B cell (primary cell): ENCODE measurements at regions not wholly inside any gene's neighbourhood (a gene's known extent, or its start where the extent isn't known, plus 50 kb on each side); places are given as distances from the start of the nearest gene placed in this dataset.

ENCODE experiments used
- ATAC-seq: fragments of 200-7000 bp; cut with Tn5 transposase; one replicate; pipeline ENCODE4 v1.10.0; 2021; ENCODE audit warnings: low read depth, mild to moderate bottlenecking, moderate number of reproducible peaks, moderate library complexity
- CTCF ChIA-PET: fragments of 350-600 bp; sonication (Branson Sonifier 250); formaldehyde crosslinking; loops from one replicate; lab custom pipeline; 2021; ENCODE audit warnings: antibody characterized with exemption, inconsistent platforms; lab: Charles Lee
- POLR2A ChIA-PET: fragments of 350-600 bp; sonication (Branson Sonifier 250); formaldehyde crosslinking; loops from one replicate; lab custom pipeline; 2021; ENCODE audit warnings: antibody characterized with exemption; lab: Charles Lee
- DNase-seq: peaks from one replicate; pipeline ENCODE4 v3.0.0; 2013
- H2AFZ ChIP-seq: 2 replicates; pipeline ENCODE4 v1.6.1; 2012; ENCODE audit warnings: mild to moderate bottlenecking, low read depth, low read length; ENCODE audit not compliant: insufficient read depth, poor library complexity, severe bottlenecking
- H3K27ac ChIP-seq, 2 donors: 1 replicate in 1 of 2; 2 replicates in 1 of 2; pipeline ENCODE4 v1.5.1; 2012 to 2013; ENCODE audit warnings: low read length in 2 of 2, mild to moderate bottlenecking in 2 of 2, moderate library complexity in 1 of 2
- H3K27me3 ChIP-seq, 4 experiments: fragments of 200-600 bp in 1 of 4; sonication (generic) in 1 of 4; replicated peaks in 1 of 4; 1 replicate in 2 of 4; 2 replicates in 2 of 4; pipeline versions ENCODE4 v1.6.1 to v1.7.0; 2013 to 2016; ENCODE audit warnings: low read length in 3 of 4, mild to moderate bottlenecking in 2 of 4, mixed read lengths in 1 of 4, moderate library complexity in 1 of 4; ENCODE audit not compliant: insufficient read depth in 4 of 4, control insufficient read depth in 3 of 4; ENCODE audit errors: control extremely low read depth in 1 of 4
- H3K36me3 ChIP-seq, 2 experiments: replicated peaks in 1 of 2; 1 replicate in 1 of 2; 2 replicates in 1 of 2; pipeline versions ENCODE4 v1.6.1 to v1.7.1; 2013; ENCODE audit warnings: low read length in 1 of 2; ENCODE audit not compliant: insufficient read depth in 2 of 2, control insufficient read depth in 1 of 2; ENCODE audit errors: control extremely low read depth in 1 of 2, extremely low read depth in 1 of 2
- H3K4me1 ChIP-seq, 2 donors: fragments of 200-600 bp in 1 of 2; sonication (generic) in 1 of 2; 1 replicate in 1 of 2; 2 replicates in 1 of 2; pipeline versions ENCODE4 v1.5.1 to v1.6.1; 2013 to 2017; ENCODE audit warnings: low read length in 2 of 2; ENCODE audit not compliant: control insufficient read depth in 2 of 2, insufficient read depth in 2 of 2
- H3K4me2 ChIP-seq: replicated peaks from 2 replicates; pipeline ENCODE3; 2012; ENCODE audit warnings: mild to moderate bottlenecking, low read depth, low read length; ENCODE audit not compliant: poor library complexity, severe bottlenecking
- H3K4me3 ChIP-seq, 5 experiments: fragments of 200-600 bp in 1 of 5; sonication (generic) in 1 of 5; 1 replicate in 3 of 5; 2 replicates in 2 of 5; pipeline versions ENCODE4 v1.5.1 to v1.7.0; 2011 to 2016; ENCODE audit warnings: low read length in 4 of 5, mild to moderate bottlenecking in 4 of 5, low read depth in 2 of 5, control low read depth in 1 of 5, moderate library complexity in 1 of 5; ENCODE audit not compliant: insufficient read depth in 1 of 5; ENCODE audit errors: control extremely low read depth in 1 of 5, extremely low read depth in 1 of 5
- H3K79me2 ChIP-seq: fragments of 200-600 bp; sonication (generic); one replicate; pipeline ENCODE4 v1.6.0; 2016; ENCODE audit warnings: low read length; ENCODE audit not compliant: control insufficient read depth, insufficient read depth
- H3K9ac ChIP-seq: fragments of 200-600 bp; sonication (generic); 2 replicates; pipeline ENCODE4 v1.6.1; 2017; ENCODE audit warnings: mild to moderate bottlenecking, low read length, moderate library complexity
- H3K9me3 ChIP-seq, 3 donors: one replicate each; pipeline versions ENCODE4 v1.6.1 to v1.7.1; 2013; ENCODE audit warnings: low read length in 2 of 3; ENCODE audit not compliant: control insufficient read depth in 2 of 3, insufficient read depth in 1 of 3; ENCODE audit errors: control extremely low read depth in 1 of 3
- H4K20me1 ChIP-seq: 2 replicates; pipeline ENCODE4 v1.6.0; 2012; ENCODE audit warnings: mild to moderate bottlenecking, low read length; ENCODE audit not compliant: insufficient read depth, control insufficient read depth, poor library complexity, severe bottlenecking
- H3K27ac Mint-ChIP-seq: one replicate; pipeline ENCODE4 v1.8.0; 2021; ENCODE audit warnings: mixed read lengths
- H3K27me3 Mint-ChIP-seq: one replicate; pipeline ENCODE4 v1.8.0; 2021; ENCODE audit warnings: mixed read lengths
- H3K4me1 Mint-ChIP-seq: one replicate; pipeline ENCODE4 v1.8.0; 2021; ENCODE audit warnings: mixed read lengths
- H3K4me3 Mint-ChIP-seq: one replicate; pipeline ENCODE4 v1.8.0; 2021; ENCODE audit warnings: mixed read lengths
- H3K9me3 Mint-ChIP-seq: one replicate; pipeline ENCODE4 v1.8.0; 2022; ENCODE audit warnings: mixed read lengths; ENCODE audit not compliant: insufficient read depth
- EZH2 ChIP-seq: IDR thresholded peaks from 2 replicates; pipeline ENCODE4 v1.6.1; 2012; ENCODE audit warnings: borderline replicate concordance, low read depth, mild to moderate bottlenecking, moderate library complexity, low read length; ENCODE audit not compliant: insufficient read depth, poor library complexity, severe bottlenecking
- WGBS: methylation state at CpG from one replicate; pipeline ENCODE4 v1.1.5; 2013; ENCODE audit warnings: missing lambda C conversion rate; ENCODE audit not compliant: insufficient coverage; 5-methylcytosine and 5-hydroxymethylcytosine counted together
- intact Hi-C: fragments of 100-400 bp; cut with micrococcal nuclease; formaldehyde crosslinking; loops from one replicate; pipeline ENCODE4 v1.10.0; 2022
- TF ChIP-seq, protein P1 (sequence below): fragments of 200-600 bp; IDR thresholded peaks from one replicate; pipeline ENCODE4 v1.8.0; 2022; ENCODE audit warnings: antibody characterized with exemption, mild to moderate bottlenecking

DNA sequence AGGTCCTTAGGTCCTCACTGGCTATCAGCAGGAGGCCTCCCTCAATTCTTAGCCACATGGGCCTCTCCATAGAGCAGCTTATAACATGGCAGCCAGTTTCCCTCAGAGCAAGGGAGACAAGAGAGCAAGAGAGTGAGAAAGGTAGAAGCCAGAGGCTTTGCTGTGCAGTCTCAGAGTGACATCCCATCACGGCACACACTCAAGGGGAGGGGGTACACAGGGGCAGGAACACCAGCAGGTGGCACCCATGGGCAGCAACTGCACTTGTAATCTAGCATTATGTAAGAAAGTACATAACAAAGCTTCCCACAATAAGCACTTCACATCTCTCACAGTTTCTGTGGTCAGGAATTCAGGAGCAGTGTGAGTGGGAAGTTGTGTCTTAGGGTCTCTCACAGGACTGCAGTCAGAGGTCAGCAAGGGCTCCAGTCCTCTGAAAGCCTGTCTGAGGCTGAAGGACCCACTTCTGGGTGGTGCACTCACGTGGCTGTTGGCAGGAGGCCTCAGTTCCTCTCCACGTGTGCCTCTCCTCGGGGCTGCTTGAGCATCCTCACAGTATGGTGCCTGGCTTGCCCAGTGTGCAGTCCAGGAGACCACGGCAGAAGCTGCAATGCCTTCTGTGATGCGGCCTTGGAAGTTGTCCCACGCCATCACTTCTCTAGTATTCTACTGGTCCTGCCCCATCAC is 159.4 kb downstream of the OAT start:
- peaks cover 5% of the 10 kb centered on the region for H3K9me3 Mint-ChIP-seq
- ChIA-PET CTCF (interaction anchor here (1.5 to 8.2 kb wide), 5 partner anchors 8 to 487 kb away, joined by 3 to 115 read pairs (median 8); no protein-coding TSS in a partner anchor), POLR2A (no interaction called here)
- no peak for TF ChIP-seq EZH2
- TF ChIP-seq, protein P1, sequence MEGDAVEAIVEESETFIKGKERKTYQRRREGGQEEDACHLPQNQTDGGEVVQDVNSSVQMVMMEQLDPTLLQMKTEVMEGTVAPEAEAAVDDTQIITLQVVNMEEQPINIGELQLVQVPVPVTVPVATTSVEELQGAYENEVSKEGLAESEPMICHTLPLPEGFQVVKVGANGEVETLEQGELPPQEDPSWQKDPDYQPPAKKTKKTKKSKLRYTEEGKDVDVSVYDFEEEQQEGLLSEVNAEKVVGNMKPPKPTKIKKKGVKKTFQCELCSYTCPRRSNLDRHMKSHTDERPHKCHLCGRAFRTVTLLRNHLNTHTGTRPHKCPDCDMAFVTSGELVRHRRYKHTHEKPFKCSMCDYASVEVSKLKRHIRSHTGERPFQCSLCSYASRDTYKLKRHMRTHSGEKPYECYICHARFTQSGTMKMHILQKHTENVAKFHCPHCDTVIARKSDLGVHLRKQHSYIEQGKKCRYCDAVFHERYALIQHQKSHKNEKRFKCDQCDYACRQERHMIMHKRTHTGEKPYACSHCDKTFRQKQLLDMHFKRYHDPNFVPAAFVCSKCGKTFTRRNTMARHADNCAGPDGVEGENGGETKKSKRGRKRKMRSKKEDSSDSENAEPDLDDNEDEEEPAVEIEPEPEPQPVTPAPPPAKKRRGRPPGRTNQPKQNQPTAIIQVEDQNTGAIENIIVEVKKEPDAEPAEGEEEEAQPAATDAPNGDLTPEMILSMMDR = no peak
- Histone ChIP-seq H3K4me2 (no peak overlapping the region), H3K4me3 (no peak overlapping the region), H3K9me3 (peaks cover 0 to 21% (median 0%) of the 10 kb centered on the region in 3 donors), H3K27me3 (no peaks in the 10 kb centered on the region), H3K36me3 (no peaks in the 10 kb centered on the region), H3K27ac (no peak overlapping the region), H4K20me1 (no peaks in the 10 kb centered on the region), H3K4me1 (no peaks in the 10 kb centered on the region), H3K9ac (no peak overlapping the region), H3K79me2 (no peaks in the 10 kb centered on the region), H2AFZ (no peak overlapping the region)
- H3K4me1 Mint-ChIP-seq = no peaks in the 10 kb centered on the region
- intact Hi-C loops = no loop called here
- no peak for DNase-seq
- H3K27ac Mint-ChIP-seq = no peak overlapping the region
- ATAC-seq = no peak
- 89% methylated on average over 6 of the region's 7 CpGs for WGBS
- H3K27me3 Mint-ChIP-seq = no peaks in the 10 kb centered on the region
- no peak overlapping the region for H3K4me3 Mint-ChIP-seq

DNA sequence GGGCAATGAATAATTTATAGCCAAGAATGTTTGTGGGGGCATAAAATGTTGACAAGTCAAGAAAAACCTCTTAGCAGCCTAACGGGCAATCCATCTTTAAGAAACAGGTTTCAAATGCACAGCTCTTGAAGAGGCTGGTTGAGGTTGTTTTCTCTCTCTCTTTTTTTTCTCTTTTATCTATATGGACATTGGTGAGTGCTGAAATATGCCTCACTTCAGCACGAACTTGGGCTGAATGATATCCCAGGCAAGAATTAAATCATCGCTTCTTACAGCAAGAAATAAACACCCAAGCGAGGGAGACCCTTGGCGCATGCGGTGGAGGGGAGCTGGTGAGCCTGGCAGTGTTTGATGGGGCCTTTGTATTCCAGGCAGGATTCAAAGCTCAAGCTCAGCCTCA is 160.9 kb downstream of the OAT start:
- Histone ChIP-seq H3K36me3 (no peaks in the 10 kb centered on the region), H3K27me3 (no peaks in the 10 kb centered on the region), H3K9ac (no peak overlapping the region), H3K79me2 (no peaks in the 10 kb centered on the region), H3K27ac (no peak overlapping the region), H3K9me3 (peaks cover 0 to 21% (median 0%) of the 10 kb centered on the region in 3 donors), H4K20me1 (no peaks in the 10 kb centered on the region), H2AFZ (no peak overlapping the region), H3K4me1 (no peaks in the 10 kb centered on the region), H3K4me3 (no peak overlapping the region), H3K4me2 (no peak overlapping the region)
- POLR2A ChIA-PET = no interaction called here
- WGBS = 95% methylated on average over 3 of the region's 6 CpGs
- Mint-ChIP-seq H3K27me3 (no peaks in the 10 kb centered on the region), H3K9me3 (peaks cover 5% of the 10 kb centered on the region), H3K27ac (no peak overlapping the region), H3K4me3 (no peak overlapping the region), H3K4me1 (peaks cover 4% of the 10 kb centered on the region)
- no peak for DNase-seq
- no peak for ATAC-seq
- TF ChIP-seq EZH2 = no peak
- TF ChIP-seq, protein P1 = no peak
- intact Hi-C loops = no loop called here
- CTCF ChIA-PET = interaction anchor here (0.7 to 8.2 kb wide), 7 partner anchors 8 to 489 kb away, joined by 3 to 115 read pairs (median 4); no protein-coding TSS in a partner anchor
